Fibroblast of lung (primary cell): ENCODE measurements at regions not wholly inside any gene's neighbourhood (a gene's known extent, or its start where the extent isn't known, plus 50 kb on each side); places are given as distances from the start of the nearest gene placed in this dataset.

Experiments used
- EZH2 ChIP-seq: IDR thresholded peaks from 2 replicates; pipeline ENCODE4 v1.5.1; 2012; ENCODE audit warnings: low read length, control low read depth, mild to moderate bottlenecking; ENCODE audit errors: missing control alignments
- TF ChIP-seq, protein P1 (sequence below), 2 donors: IDR thresholded peaks in 1 of 2; conservative IDR thresholded peaks in 1 of 2; 1 replicate in 1 of 2; 2 replicates in 1 of 2; pipeline ENCODE4 v1.5.1; 2011 to 2012; ENCODE audit warnings: low read length in 2 of 2, control low read depth in 1 of 2, inconsistent platforms in 1 of 2, low read depth in 1 of 2, mild to moderate bottlenecking in 1 of 2

DNA sequence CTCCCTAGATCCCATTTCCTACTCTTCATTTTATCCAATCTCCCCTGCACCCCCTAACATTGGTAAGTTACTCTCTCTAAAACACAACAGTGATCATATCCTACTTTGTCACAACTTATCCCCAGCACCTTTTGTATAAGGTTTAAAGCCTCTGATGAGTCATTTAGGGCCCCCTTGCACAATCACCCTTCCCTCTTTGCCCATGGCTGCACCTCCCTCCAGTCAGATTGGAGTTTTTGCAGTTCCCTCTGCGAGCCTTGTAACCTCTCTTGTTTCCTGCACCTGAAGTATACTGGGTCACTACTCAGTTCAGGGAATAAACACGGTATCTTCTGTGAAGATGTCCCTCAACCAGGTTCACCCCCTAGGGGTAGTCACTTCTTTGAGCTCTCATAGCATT, 55.9 kb upstream of the ADRB1 start:
- TF ChIP-seq, protein P1, sequence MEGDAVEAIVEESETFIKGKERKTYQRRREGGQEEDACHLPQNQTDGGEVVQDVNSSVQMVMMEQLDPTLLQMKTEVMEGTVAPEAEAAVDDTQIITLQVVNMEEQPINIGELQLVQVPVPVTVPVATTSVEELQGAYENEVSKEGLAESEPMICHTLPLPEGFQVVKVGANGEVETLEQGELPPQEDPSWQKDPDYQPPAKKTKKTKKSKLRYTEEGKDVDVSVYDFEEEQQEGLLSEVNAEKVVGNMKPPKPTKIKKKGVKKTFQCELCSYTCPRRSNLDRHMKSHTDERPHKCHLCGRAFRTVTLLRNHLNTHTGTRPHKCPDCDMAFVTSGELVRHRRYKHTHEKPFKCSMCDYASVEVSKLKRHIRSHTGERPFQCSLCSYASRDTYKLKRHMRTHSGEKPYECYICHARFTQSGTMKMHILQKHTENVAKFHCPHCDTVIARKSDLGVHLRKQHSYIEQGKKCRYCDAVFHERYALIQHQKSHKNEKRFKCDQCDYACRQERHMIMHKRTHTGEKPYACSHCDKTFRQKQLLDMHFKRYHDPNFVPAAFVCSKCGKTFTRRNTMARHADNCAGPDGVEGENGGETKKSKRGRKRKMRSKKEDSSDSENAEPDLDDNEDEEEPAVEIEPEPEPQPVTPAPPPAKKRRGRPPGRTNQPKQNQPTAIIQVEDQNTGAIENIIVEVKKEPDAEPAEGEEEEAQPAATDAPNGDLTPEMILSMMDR (conservative IDR thresholded peaks at IDR 0.05 in 1 of 2, IDR thresholded peaks at IDR 0.05 in 1 of 2; ENCODE audit: low read depth in 1 of 2, low read length in 2 of 2) = no peak
- TF ChIP-seq EZH2 = no peak
